ENCODE measurements at regions not wholly inside any gene's neighbourhood (a gene's known extent, or its start where the extent isn't known, plus 50 kb on each side); places are given as distances from the start of the nearest gene placed in this dataset.
"Not testable (repeated sequence)": the region's sequence is repeated elsewhere in the genome, so short reads cannot be mapped to it uniquely, and the experiment has no call there.

GRCh38 chr1:64355534-64355933 is 114.4 kb upstream of the CACHD1 start:
- DNase-seq (ENCODE audit: low read depth, low spot score); in situ Hi-C loops (cut with HindIII; ENCODE audit: low pct_unique_long_range_greater_than_20kb, low sequenced_read_pairs): not testable (repeated sequence)

DNA sequence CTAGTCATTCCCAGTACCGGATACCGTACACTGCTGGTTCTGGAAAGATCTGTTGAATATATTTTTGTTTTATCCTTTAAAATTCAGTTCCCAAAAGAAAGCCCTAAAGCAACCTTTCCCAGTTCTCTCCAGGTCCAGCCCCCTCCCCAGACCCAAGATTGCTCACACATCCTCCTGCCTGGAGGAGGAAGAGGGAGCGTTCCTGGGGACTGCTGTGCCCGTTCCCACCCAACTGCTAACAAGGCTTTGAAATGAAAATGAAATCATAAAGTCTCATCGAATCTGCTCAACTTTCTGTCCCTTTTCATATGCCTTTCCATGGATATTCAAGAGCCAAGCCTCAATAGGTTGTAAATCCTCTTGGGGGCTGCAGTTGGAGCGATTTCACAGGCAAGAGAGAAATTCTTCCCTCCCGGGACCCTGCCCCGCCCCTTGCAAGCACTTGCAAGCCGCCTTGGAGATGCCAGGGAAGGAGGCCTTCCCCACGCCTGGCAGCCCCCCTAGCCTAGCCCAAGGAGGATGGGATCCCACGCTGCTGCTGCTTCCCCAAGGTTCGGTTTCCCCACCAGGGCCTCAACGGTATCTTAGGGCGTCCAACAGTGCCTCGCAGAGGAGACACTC is 113.2 kb upstream of the CACHD1 start:
- in situ Hi-C loops (cut with HindIII; ENCODE audit: low pct_unique_long_range_greater_than_20kb, low sequenced_read_pairs), result no loop called here
- DNase-seq (ENCODE audit: low read depth, low spot score), result no peak

DNA sequence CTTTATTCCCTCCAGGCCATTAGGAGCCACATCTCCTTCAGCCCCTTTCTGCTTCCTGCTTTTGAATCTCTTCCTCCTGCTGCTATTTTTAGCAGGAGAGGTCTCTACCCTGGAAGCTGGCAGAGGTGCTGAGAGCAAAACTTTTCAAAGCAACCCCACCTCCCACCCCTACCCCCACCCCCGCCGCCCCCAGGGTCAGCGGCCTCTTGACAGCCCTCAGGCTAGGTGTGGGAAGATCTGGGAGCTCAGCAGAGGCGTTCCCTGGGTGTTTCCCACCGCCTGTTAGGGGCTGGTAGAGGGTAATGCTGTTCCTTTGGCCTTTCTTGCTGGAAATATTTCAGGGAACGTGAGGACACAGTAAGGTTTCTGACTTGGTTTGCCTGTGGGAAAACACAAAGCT is 112.5 kb upstream of the CACHD1 start:
- in situ Hi-C loops (cut with HindIII; ENCODE audit: low pct_unique_long_range_greater_than_20kb, low sequenced_read_pairs), result no loop called here
- no peak for DNase-seq (ENCODE audit: low read depth, low spot score)

- no peak for DNase-seq (ENCODE audit: low read depth, low spot score)
- in situ Hi-C loops (cut with HindIII; ENCODE audit: low pct_unique_long_range_greater_than_20kb, low sequenced_read_pairs), result no loop called here
These were observed 111.2 kb upstream of the CACHD1 start for GRCh38 chr1:64358692-64359091.

GRCh38 chr1:64361974-64362373 is 108.0 kb upstream of the CACHD1 start:
- in situ Hi-C loops (cut with HindIII; ENCODE audit: low pct_unique_long_range_greater_than_20kb, low sequenced_read_pairs), result no loop called here
- no peak for DNase-seq (ENCODE audit: low read depth, low spot score)

DNA sequence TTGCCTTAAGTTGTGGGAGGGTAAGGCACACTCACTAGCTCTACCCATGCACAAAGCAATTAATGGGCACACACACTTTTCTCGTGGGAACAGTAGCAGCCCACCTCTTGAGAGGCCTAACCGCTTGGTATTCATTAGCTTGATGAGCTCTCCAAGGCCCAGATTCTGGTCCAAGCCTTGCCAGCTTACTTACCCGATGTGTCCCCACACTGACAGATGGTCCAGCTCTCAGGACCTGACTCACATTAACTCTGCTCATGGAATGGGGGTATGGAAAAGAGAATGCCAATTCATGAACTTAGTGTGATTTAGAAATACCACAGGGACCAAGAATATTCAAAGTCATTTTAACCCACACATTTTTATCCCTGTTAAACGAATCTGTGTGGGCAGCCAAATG is 106.8 kb upstream of the CACHD1 start:
- no peak for DNase-seq (ENCODE audit: low read depth, low spot score)
- in situ Hi-C loops (cut with HindIII; ENCODE audit: low pct_unique_long_range_greater_than_20kb, low sequenced_read_pairs), result no loop called here

- in situ Hi-C loops (cut with HindIII; ENCODE audit: low pct_unique_long_range_greater_than_20kb, low sequenced_read_pairs), result no loop called here
- DNase-seq (ENCODE audit: low read depth, low spot score), result peak; percentile 34
These were observed 106.3 kb upstream of the CACHD1 start for GRCh38 chr1:64363616-64364015.

DNA sequence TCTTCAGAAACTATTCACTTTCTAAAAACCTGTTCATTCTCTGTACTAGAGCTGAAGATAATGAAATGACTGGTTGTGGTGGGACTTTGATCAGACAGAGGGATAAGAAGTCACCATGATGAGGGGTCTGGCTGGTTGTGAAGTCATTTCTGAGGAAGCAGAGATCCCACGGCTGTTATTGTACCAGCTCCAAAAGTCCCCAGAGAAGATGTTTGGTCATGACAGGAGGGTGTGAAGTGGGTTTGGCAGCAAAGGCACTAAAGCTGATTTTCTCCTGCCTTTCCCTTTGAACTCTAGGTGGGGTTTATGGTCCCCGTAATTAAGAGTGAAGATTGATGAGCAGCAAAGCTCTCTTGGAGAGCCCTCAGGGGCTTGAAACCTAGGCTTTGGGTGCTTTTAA is 103.1 kb upstream of the CACHD1 start:
- in situ Hi-C loops (cut with HindIII; ENCODE audit: low pct_unique_long_range_greater_than_20kb, low sequenced_read_pairs), result no loop called here
- no peak for DNase-seq (ENCODE audit: low read depth, low spot score)

DNA sequence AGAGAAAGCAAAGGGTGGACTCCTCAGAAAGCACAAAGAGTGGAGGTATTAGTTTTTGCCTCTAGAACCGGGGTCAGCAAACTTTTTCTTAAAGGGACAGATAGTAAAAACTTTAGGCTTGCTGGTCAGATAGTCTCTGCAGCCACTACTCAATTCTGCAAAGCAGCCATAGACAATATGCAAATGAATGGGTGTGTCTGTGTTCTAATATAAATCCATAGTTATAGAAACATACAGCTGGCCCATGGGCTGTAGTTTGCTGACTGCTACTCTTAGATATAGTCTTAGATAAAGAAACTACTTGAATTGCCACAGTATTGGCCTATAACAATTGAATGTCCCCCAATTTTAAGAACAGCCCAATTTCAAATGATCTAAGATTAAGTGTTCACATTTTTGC is 101.6 kb upstream of the CACHD1 start:
- no peak for DNase-seq (ENCODE audit: low read depth, low spot score)
- in situ Hi-C loops (cut with HindIII; ENCODE audit: low pct_unique_long_range_greater_than_20kb, low sequenced_read_pairs), result no loop called here

DNA sequence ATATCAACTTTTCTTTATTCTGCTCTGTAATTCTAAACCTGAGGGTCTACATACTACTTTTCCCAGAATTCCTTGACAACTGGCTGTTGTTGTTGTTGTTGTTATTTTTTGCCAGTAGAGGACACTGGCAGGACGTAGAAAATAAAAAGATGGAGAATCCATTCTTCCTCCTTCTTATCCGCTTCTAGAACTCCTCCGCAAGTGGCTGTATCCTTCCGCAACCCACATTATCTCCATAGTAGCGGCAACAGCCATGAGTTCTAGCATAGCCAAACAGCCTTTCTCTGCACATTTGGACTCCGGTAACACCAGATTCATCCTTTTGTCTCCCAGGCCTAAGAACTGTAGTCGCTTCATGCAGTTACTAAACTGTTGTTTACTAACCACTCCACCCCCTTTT is 91.1 kb upstream of the CACHD1 start:
- DNase-seq (ENCODE audit: low read depth, low spot score), result peak; percentile 59
- in situ Hi-C loops (cut with HindIII; ENCODE audit: low pct_unique_long_range_greater_than_20kb, low sequenced_read_pairs), result no loop called here

GRCh38 chr1:64387389-64388285 is 82.3 kb upstream of the CACHD1 start:
- in situ Hi-C loops (cut with HindIII; ENCODE audit: low pct_unique_long_range_greater_than_20kb, low sequenced_read_pairs), result no loop called here
- no peak for DNase-seq (ENCODE audit: low read depth, low spot score)

- DNase-seq (ENCODE audit: low read depth, low spot score), result no peak
These were observed 81.6 kb upstream of the CACHD1 start for GRCh38 chr1:64388336-64388735.

GRCh38 chr1:64392109-64392508 is 77.8 kb upstream of the CACHD1 start:
- in situ Hi-C loops (cut with HindIII; ENCODE audit: low pct_unique_long_range_greater_than_20kb, low sequenced_read_pairs), result no loop called here
- DNase-seq (ENCODE audit: low read depth, low spot score), result no peak

More at GRCh38 chr1:64388336-64388735, 81.6 kb upstream of the CACHD1 start:
- in situ Hi-C loops (cut with HindIII; ENCODE audit: low pct_unique_long_range_greater_than_20kb, low sequenced_read_pairs), result no loop called here

GRCh38 chr1:64393790-64394189 is 76.1 kb upstream of the CACHD1 start:
- in situ Hi-C loops (cut with HindIII; ENCODE audit: low pct_unique_long_range_greater_than_20kb, low sequenced_read_pairs), result no loop called here
- no peak for DNase-seq (ENCODE audit: low read depth, low spot score)

DNA sequence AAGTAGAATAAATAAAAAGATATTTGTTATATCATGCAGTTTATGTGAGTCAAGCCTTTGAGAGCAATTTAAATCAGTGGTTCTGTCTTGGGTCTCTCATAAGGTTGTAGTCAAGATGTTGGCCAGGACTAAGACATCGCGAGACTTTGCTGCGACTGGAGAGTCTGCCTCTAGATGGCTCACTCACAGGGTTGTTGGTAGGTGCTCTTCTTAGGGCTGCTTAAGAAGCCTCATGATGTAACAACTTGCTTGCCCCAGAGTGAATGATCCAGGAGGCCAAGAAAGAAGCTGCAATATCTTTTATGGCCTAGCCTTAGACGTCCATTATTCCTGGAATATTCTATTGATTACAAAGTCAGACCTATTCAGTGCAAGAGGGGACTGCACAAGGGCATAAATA is 73.1 kb upstream of the CACHD1 start:
- in situ Hi-C loops (cut with HindIII; ENCODE audit: low pct_unique_long_range_greater_than_20kb, low sequenced_read_pairs), result no loop called here
- DNase-seq (ENCODE audit: low read depth, low spot score), result peak; percentile 18

- in situ Hi-C loops (cut with HindIII; ENCODE audit: low pct_unique_long_range_greater_than_20kb, low sequenced_read_pairs), result no loop called here
These were observed 72.4 kb upstream of the CACHD1 start for GRCh38 chr1:64397541-64397940.

GRCh38 chr1:64398936-64399335 is 71.0 kb upstream of the CACHD1 start:
- no peak for DNase-seq (ENCODE audit: low read depth, low spot score)
- in situ Hi-C loops (cut with HindIII; ENCODE audit: low pct_unique_long_range_greater_than_20kb, low sequenced_read_pairs), result no loop called here

More at GRCh38 chr1:64397541-64397940, 72.4 kb upstream of the CACHD1 start:
- DNase-seq (ENCODE audit: low read depth, low spot score), result no peak

DNA sequence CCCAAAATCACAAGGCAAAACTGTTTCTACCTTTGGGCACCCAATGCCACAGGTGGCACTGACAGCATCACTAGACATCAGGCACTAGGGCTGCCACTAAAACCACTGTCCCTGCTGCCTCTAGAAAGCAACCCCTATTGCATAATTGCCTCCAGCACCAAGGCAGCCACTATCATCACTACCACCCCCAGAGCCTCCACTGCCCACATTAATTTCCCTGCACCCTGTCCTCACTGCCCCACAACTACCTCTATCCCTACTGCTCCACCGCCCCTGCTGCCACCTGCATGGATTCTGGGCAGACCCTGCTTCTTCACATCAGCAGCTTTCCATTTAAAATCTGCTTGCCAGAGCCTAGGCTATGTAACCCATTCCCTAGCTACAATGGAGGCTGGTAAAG is 68.6 kb upstream of the CACHD1 start:
- in situ Hi-C loops (cut with HindIII; ENCODE audit: low pct_unique_long_range_greater_than_20kb, low sequenced_read_pairs), result no loop called here
- DNase-seq (ENCODE audit: low read depth, low spot score), result no peak

DNA sequence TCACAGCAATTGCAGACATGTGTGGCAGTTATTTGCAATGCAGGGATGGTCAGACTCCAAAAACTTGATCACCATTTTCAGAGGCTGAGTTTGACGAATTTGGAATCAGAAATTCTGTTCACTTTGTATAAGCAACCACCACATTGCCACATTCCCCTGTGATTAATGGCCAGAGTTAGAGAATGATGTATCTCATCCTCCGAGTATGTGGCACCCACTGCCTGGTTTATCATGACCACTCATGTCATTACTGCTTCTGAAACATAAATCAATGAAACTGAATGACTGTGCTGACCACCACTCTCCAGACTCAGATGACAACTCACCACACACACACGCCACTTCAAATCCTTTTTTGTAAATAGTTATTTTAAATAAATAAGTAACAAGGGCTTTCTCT is 66.6 kb upstream of the CACHD1 start:
- in situ Hi-C loops (cut with HindIII; ENCODE audit: low pct_unique_long_range_greater_than_20kb, low sequenced_read_pairs), result no loop called here
- no peak for DNase-seq (ENCODE audit: low read depth, low spot score)
